Smooth muscle cell (in vitro differentiated cells): ENCODE measurements at regions not wholly inside any gene's neighbourhood (a gene's known extent, or its start where the extent isn't known, plus 50 kb on each side); places are given as distances from the start of the nearest gene placed in this dataset.

ENCODE experiments used
- DNase-seq: peaks from one replicate; lab custom pipeline; 2025; ENCODE audit not compliant: unreplicated experiment; lab: John Stamatoyannopoulos, UW
- H2AFZ ChIP-seq: fragments of 200-600 bp; sonication (generic); 2 replicates; pipeline ENCODE4 v1.6.0; 2016; ENCODE audit warnings: antibody characterized with exemption, low read depth, mild to moderate bottlenecking
- H3F3A ChIP-seq: fragments of 200-600 bp; sonication (generic); 2 replicates; pipeline ENCODE4 v1.6.0; 2017; ENCODE audit warnings: antibody characterized with exemption, low read depth
- H3K27ac ChIP-seq: fragments of 200-600 bp; sonication (generic); 2 replicates; pipeline ENCODE4 v1.5.1; 2016; ENCODE audit warnings: low read depth, mild to moderate bottlenecking
- H3K27me3 ChIP-seq: fragments of 200-600 bp; sonication (generic); 2 replicates; pipeline ENCODE4 v1.6.1; 2016; ENCODE audit warnings: low read depth, mild to moderate bottlenecking
- H3K36me3 ChIP-seq: fragments of 200-600 bp; sonication (generic); 2 replicates; pipeline ENCODE4 v1.5.1; 2016; ENCODE audit warnings: low read depth
- H3K4me1 ChIP-seq: fragments of 200-600 bp; sonication (generic); 2 replicates; pipeline ENCODE4 v1.5.1; 2016; ENCODE audit warnings: low read depth
- H3K4me2 ChIP-seq: fragments of 200-600 bp; sonication (generic); 2 replicates; pipeline ENCODE4 v1.6.0; 2016; ENCODE audit warnings: mild to moderate bottlenecking
- H3K4me3 ChIP-seq: fragments of 200-600 bp; sonication (generic); 2 replicates; pipeline ENCODE4 v1.5.1; 2016; ENCODE audit warnings: mild to moderate bottlenecking
- H3K79me2 ChIP-seq: fragments of 200-600 bp; sonication (generic); 2 replicates; pipeline ENCODE4 v1.6.0; 2016; ENCODE audit warnings: low read depth, mild to moderate bottlenecking
- H3K9ac ChIP-seq: fragments of 200-600 bp; sonication (generic); 2 replicates; pipeline ENCODE4 v1.6.0; 2016; ENCODE audit warnings: low read depth
- H3K9me3 ChIP-seq: fragments of 200-600 bp; sonication (generic); replicated peaks from 2 replicates; pipeline ENCODE4 v1.5.1; 2016; ENCODE audit warnings: low read depth
- H4K20me1 ChIP-seq: fragments of 200-600 bp; sonication (generic); 2 replicates; pipeline ENCODE4 v1.6.0; 2016; ENCODE audit warnings: low read depth
- WGBS: methylation state at CpG from one replicate; pipeline ENCODE4 v1.1.7; 2016; ENCODE audit warnings: low lambda C conversion rate; 5-methylcytosine and 5-hydroxymethylcytosine counted together
- TF ChIP-seq, protein P1 (sequence below): fragments of 200-600 bp; sonication (generic); IDR thresholded peaks from 2 replicates; pipeline ENCODE4 v1.5.1; 2017; ENCODE audit warnings: borderline replicate concordance, mild to moderate bottlenecking, antibody characterized with exemption; ENCODE audit not compliant: insufficient read depth, poor library complexity, severe bottlenecking

DNA sequence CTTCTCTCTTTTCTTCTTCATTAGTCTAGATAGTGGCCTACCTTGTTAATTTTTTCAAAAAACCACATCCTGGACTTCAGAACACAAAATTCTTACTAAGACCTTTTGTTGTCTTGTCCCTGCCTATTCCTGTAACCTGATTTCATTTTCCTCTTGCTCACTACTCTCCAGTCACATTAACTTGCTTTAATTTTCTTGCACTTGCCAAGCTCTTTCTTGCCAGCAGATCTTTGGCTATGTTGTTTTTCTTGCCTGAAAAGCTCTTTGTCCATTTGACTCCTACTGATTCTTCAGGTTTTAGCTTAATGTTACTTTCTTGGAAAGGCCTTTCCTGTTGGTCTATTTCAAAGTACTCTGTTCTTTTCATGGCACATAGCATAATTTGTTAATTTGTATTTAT lies 356.8 kb downstream of the OSTF1 start:
- Histone ChIP-seq H4K20me1 (no peaks in the 10 kb centered on the region), H3F3A (no peaks in the 10 kb centered on the region), H3K36me3 (no peaks in the 10 kb centered on the region), H3K9ac (no peak overlapping the region), H2AFZ (no peak overlapping the region), H3K27ac (no peak overlapping the region), H3K79me2 (no peaks in the 10 kb centered on the region), H3K4me1 (no peaks in the 10 kb centered on the region), H3K4me2 (no peak overlapping the region), H3K4me3 (no peak overlapping the region), H3K9me3 (no peaks in the 10 kb centered on the region), H3K27me3 (no peaks in the 10 kb centered on the region)
- TF ChIP-seq, protein P1, sequence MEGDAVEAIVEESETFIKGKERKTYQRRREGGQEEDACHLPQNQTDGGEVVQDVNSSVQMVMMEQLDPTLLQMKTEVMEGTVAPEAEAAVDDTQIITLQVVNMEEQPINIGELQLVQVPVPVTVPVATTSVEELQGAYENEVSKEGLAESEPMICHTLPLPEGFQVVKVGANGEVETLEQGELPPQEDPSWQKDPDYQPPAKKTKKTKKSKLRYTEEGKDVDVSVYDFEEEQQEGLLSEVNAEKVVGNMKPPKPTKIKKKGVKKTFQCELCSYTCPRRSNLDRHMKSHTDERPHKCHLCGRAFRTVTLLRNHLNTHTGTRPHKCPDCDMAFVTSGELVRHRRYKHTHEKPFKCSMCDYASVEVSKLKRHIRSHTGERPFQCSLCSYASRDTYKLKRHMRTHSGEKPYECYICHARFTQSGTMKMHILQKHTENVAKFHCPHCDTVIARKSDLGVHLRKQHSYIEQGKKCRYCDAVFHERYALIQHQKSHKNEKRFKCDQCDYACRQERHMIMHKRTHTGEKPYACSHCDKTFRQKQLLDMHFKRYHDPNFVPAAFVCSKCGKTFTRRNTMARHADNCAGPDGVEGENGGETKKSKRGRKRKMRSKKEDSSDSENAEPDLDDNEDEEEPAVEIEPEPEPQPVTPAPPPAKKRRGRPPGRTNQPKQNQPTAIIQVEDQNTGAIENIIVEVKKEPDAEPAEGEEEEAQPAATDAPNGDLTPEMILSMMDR, result no peak
- DNase-seq, result no peak

DNA sequence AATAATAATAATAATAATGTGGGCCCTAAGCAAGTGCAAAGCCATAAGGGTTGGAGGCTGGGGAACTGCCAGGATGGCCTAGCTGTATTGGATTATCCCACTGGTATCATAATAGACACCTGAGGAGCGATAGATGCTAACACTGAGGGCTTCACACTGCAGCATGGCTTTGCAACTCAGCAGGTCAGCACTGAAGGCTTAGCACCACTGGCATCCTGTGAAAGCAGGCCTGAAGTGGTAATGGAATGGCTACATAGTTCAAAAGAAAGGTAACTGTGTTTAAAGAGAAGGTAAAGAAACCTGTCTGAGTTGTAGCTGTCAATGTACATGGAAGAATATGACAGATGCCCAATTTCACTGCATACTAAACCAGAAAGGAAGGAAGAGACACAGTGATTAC lies 359.0 kb downstream of the OSTF1 start:
- no peaks in the 10 kb centered on the region for H3K9me3 ChIP-seq
- no peaks in the 10 kb centered on the region for H3F3A ChIP-seq
- no peak overlapping the region for H3K4me2 ChIP-seq
- H3K4me1 ChIP-seq, result peaks cover 5% of the 10 kb centered on the region
- H3K36me3 ChIP-seq, result no peaks in the 10 kb centered on the region
- H3K79me2 ChIP-seq, result no peaks in the 10 kb centered on the region
- no peak for DNase-seq
- H4K20me1 ChIP-seq, result no peaks in the 10 kb centered on the region
- H3K4me3 ChIP-seq, result no peak overlapping the region
- no peak overlapping the region for H2AFZ ChIP-seq
- TF ChIP-seq, protein P1, result no peak
- no peak overlapping the region for H3K27ac ChIP-seq
- WGBS, result 94% methylated on average over 1 of the region's 1 CpG
- no peak overlapping the region for H3K9ac ChIP-seq
- no peaks in the 10 kb centered on the region for H3K27me3 ChIP-seq

DNA sequence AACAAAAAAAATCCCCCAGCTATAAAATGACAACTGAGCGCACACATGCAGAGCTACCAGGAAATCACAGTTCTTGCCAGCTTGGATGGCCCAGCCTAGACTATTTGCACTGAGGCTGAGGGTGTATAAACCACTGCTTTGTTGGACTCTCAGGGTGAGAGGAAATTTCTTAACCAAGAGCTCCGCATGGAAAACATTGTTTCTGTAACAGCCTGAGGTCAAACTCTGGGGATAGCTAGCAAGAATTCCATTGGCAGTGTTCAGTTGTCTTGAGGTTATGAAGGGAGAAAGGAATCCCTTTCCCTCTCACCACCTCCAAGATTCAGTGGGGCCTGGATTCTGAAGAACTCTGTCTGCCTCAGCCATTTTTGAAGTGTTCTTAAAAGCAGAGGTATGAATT lies 360.0 kb downstream of the OSTF1 start:
- H3K4me3 ChIP-seq, result no peak overlapping the region
- 66% methylated on average over 2 of the region's 2 CpGs for WGBS

GRCh38 chr9:75448955-75449354 lies 360.6 kb downstream of the OSTF1 start:
- 88% methylated on average over 2 of the region's 2 CpGs for WGBS
- TF ChIP-seq, protein P1, result no peak
- no peaks in the 10 kb centered on the region for H3K79me2 ChIP-seq
- H2AFZ ChIP-seq, result no peak overlapping the region
- no peak for DNase-seq
- H4K20me1 ChIP-seq, result no peaks in the 10 kb centered on the region
- H3K4me1 ChIP-seq, result peaks cover 5% of the 10 kb centered on the region
- no peak overlapping the region for H3K4me3 ChIP-seq
- no peak overlapping the region for H3K4me2 ChIP-seq
- no peak overlapping the region for H3K9ac ChIP-seq
- no peaks in the 10 kb centered on the region for H3K27me3 ChIP-seq
- no peaks in the 10 kb centered on the region for H3F3A ChIP-seq
- H3K36me3 ChIP-seq, result no peaks in the 10 kb centered on the region
- no peak overlapping the region for H3K27ac ChIP-seq
- H3K9me3 ChIP-seq, result no peaks in the 10 kb centered on the region

More for the DNA sequence above, 360.0 kb downstream of the OSTF1 start:
- Histone ChIP-seq H3K9me3 (no peaks in the 10 kb centered on the region), H3K36me3 (no peaks in the 10 kb centered on the region), H2AFZ (no peak overlapping the region), H3K9ac (no peak overlapping the region), H3F3A (no peaks in the 10 kb centered on the region), H3K79me2 (no peaks in the 10 kb centered on the region), H3K27ac (no peak overlapping the region), H4K20me1 (no peaks in the 10 kb centered on the region), H3K27me3 (no peaks in the 10 kb centered on the region), H3K4me2 (peak overlapping the region; percentile 43), H3K4me1 (peaks cover 5% of the 10 kb centered on the region)
- no peak for DNase-seq
- TF ChIP-seq, protein P1, result no peak
